NB4 (cell line): ENCODE measurements at regions not wholly inside any gene's neighbourhood (a gene's known extent, or its start where the extent isn't known, plus 50 kb on each side); places are given as distances from the start of the nearest gene placed in this dataset.

Experiments used
- CTCF ChIP-seq: IDR thresholded peaks from one replicate; pipeline ENCODE4 v1.5.1; 2012; ENCODE audit warnings: low read depth, low read length
- MYC ChIP-seq: IDR thresholded peaks from 2 replicates; pipeline ENCODE4 v1.6.1; 2011; ENCODE audit warnings: low read depth, low read length
- POLR2A ChIP-seq: IDR thresholded peaks from 2 replicates; pipeline ENCODE4 v1.6.1; 2011; ENCODE audit warnings: mild to moderate bottlenecking; ENCODE audit not compliant: insufficient read length; ENCODE audit errors: extremely low read depth
- TF ChIP-seq, protein P1 (sequence below): IDR thresholded peaks from 2 replicates; pipeline ENCODE4 v1.6.1; 2011; ENCODE audit warnings: low read depth, low read length

DNA sequence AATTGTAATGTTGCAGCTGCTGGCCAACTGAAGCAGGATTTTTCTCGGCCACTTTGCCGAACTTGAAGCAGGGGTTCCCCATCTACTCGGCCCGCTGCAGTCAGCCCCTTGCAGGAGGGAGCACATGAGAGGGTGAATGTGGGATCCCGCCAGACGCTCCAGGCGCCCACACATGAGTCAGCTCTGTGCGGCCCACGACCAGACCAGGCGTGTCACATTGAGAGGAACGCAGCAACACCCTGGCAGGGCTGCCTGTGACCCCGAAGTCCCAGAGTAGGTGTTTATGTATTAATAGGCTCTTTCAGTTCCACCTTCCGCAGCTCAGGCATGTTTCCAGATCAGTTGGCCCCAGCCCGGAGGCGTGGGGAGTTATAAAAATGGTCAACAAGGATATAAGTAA, 344.7 kb upstream of the PABPC4L start:
- TF ChIP-seq CTCF: no peak
- TF ChIP-seq POLR2A: no peak
- no peak for TF ChIP-seq MYC
- TF ChIP-seq, protein P1, sequence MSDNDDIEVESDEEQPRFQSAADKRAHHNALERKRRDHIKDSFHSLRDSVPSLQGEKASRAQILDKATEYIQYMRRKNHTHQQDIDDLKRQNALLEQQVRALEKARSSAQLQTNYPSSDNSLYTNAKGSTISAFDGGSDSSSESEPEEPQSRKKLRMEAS: no peak
